MM.1S (cell line): ENCODE measurements at regions not wholly inside any gene's neighbourhood (a gene's known extent, or its start where the extent isn't known, plus 50 kb on each side); places are given as distances from the start of the nearest gene placed in this dataset.

Source experiments
- EZH2 ChIP-seq: fragments of 300-600 bp; sonication (generic); optimal IDR thresholded peaks from 2 replicates; pipeline ENCODE3; 2017; ENCODE audit warnings: low read depth, mild to moderate bottlenecking, antibody characterized with exemption, low read length, mixed read lengths
- TF ChIP-seq, protein P1 (sequence below): fragments of 300-600 bp; sonication (generic); IDR thresholded peaks from 2 replicates; pipeline ENCODE4 v1.5.1; 2016; ENCODE audit warnings: antibody characterized with exemption, low read length, mixed read lengths

DNA sequence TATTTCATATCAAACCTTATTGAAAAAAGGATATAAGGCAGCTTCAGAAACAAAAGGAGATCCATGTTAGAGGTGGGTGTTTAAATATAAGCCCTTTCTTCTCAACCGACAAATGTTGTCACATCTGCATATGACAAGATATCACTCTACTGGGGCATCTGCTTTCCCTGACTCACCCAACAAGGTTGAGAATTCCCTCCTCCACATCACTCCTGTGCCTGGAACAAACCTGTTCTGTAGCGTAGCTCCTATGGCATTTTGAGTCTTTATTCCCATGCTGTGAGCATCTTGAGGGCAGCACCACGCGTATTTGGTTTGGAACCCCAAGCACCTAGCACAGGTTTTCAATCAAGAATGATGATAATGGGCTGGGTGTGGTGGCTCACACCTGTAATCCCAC lies 59.4 kb upstream of the ZFHX3 start:
- TF ChIP-seq, protein P1, sequence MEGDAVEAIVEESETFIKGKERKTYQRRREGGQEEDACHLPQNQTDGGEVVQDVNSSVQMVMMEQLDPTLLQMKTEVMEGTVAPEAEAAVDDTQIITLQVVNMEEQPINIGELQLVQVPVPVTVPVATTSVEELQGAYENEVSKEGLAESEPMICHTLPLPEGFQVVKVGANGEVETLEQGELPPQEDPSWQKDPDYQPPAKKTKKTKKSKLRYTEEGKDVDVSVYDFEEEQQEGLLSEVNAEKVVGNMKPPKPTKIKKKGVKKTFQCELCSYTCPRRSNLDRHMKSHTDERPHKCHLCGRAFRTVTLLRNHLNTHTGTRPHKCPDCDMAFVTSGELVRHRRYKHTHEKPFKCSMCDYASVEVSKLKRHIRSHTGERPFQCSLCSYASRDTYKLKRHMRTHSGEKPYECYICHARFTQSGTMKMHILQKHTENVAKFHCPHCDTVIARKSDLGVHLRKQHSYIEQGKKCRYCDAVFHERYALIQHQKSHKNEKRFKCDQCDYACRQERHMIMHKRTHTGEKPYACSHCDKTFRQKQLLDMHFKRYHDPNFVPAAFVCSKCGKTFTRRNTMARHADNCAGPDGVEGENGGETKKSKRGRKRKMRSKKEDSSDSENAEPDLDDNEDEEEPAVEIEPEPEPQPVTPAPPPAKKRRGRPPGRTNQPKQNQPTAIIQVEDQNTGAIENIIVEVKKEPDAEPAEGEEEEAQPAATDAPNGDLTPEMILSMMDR = no peak
- TF ChIP-seq EZH2 = no peak
